IPS-15b (cell line): ENCODE measurements at regions not wholly inside any gene's neighbourhood (a gene's known extent, or its start where the extent isn't known, plus 50 kb on each side); places are given as distances from the start of the nearest gene placed in this dataset.
"Not testable (repeated sequence)": the region's sequence is repeated elsewhere in the genome, so short reads cannot be mapped to it uniquely, and the experiment has no call there.

Experiments
- H3K27me3 ChIP-seq: one replicate; pipeline ENCODE4 v1.6.1; 2013; ENCODE audit warnings: low read length; ENCODE audit not compliant: control insufficient read depth, insufficient read depth
- H3K36me3 ChIP-seq: one replicate; pipeline ENCODE4 v1.6.1; 2013; ENCODE audit warnings: low read length; ENCODE audit not compliant: control insufficient read depth, insufficient read depth
- H3K4me1 ChIP-seq: one replicate; pipeline ENCODE4 v1.6.1; 2013; ENCODE audit warnings: mild to moderate bottlenecking, low read length; ENCODE audit not compliant: control insufficient read depth, insufficient read depth
- H3K4me3 ChIP-seq: one replicate; pipeline ENCODE4 v1.5.1; 2013; ENCODE audit warnings: low read depth, low read length
- H3K9ac ChIP-seq: one replicate; pipeline ENCODE4 v1.6.1; 2013; ENCODE audit warnings: low read depth, mild to moderate bottlenecking, low read length
- H3K9me3 ChIP-seq: one replicate; pipeline ENCODE4 v1.6.1; 2013; ENCODE audit warnings: mild to moderate bottlenecking, low read length; ENCODE audit not compliant: control insufficient read depth, insufficient read depth

DNA sequence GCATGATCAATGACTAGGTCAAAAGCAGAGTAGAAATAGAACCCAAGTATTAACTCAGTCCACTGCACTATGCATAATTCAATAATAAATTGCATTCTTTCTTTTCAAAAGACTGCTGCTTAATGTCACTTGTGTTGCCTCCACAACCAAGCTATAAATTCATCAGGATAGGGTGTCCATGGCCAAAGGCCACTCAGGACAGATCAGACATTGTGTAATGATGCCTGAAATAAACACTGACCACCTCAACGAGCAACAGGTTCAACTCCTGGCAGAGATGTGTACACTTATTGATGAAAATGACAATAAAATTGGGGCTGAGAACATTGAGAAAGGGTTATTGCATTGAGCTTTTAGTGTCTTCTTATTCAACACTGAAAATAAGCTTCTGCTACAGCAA lies 194.5 kb upstream of the SPOPL start:
- Histone ChIP-seq H3K27me3 (no peaks in the 10 kb centered on the region), H3K4me3 (no peak overlapping the region), H3K9me3 (no peaks in the 10 kb centered on the region), H3K9ac (no peak overlapping the region), H3K4me1 (no peaks in the 10 kb centered on the region), H3K36me3 (no peaks in the 10 kb centered on the region)

DNA sequence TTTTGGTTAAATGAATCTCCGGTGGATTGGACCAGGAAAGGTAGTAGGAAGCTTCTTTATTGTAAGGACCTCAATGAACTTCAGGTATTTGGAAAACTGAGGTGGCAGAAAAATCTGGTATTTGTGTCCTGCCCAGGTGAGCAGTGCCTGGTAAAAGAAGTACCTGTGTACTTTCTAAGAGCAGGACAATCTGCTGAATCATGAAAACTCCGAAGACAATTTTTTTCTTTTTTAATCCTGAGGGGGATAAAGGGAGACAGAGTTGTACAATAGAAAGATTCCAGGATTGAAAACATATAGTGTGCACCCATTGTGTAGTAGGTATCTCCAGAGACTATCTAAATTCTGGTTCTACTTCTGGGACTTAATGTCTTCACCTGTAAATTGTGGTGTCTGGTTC lies 191.8 kb upstream of the SPOPL start:
- H3K9me3 ChIP-seq, result no peaks in the 10 kb centered on the region
- no peaks in the 10 kb centered on the region for H3K36me3 ChIP-seq
- no peak overlapping the region for H3K9ac ChIP-seq
- H3K27me3 ChIP-seq, result no peaks in the 10 kb centered on the region
- no peaks in the 10 kb centered on the region for H3K4me1 ChIP-seq
- H3K4me3 ChIP-seq, result no peak overlapping the region

DNA sequence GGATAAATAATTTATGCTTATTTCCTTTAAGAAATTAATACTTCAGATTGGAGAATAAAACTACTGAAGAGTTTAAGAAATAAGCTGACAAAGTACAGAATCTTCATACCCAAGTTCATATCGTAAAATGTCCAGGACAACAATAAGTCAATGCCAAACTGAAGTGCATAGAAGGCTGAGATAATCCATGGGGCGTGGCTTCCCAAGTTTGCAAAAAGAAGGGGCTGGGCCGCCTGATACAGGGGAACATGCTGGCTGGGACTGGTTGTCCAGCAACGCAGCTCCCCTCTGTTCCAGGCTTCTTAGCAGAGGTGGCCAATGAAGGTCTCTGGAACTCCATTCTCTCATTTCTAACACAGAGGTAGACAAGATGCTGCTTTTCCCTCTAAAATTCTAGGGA lies 189.5 kb upstream of the SPOPL start:
- H3K9ac ChIP-seq, result no peak overlapping the region
- no peaks in the 10 kb centered on the region for H3K36me3 ChIP-seq
- H3K4me1 ChIP-seq, result no peaks in the 10 kb centered on the region
- no peaks in the 10 kb centered on the region for H3K27me3 ChIP-seq
- H3K9me3 ChIP-seq, result no peaks in the 10 kb centered on the region
- no peak overlapping the region for H3K4me3 ChIP-seq

DNA sequence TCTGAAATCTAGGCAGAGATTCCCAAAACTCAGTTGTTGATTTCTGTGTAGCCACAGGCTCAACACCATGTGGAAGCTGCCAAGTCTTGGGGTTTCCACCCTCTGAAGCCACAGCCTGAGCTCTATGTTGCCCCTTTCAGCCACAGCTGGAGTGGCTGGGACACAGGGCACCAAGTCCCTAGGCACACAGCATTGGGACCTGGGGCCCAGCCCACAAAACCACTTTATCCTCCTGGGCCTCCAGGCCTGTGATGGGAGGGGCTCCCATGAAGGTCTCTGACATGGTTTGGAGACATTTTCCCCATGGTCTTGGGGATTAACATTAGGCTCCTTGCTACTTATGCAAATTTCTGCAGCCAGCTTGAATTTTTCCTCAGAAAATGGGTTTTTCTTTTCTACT lies 186.0 kb upstream of the SPOPL start:
- H3K36me3 ChIP-seq, H3K4me3 ChIP-seq, H3K9me3 ChIP-seq, H3K27me3 ChIP-seq, H3K9ac ChIP-seq, H3K4me1 ChIP-seq: not testable (repeated sequence)

DNA sequence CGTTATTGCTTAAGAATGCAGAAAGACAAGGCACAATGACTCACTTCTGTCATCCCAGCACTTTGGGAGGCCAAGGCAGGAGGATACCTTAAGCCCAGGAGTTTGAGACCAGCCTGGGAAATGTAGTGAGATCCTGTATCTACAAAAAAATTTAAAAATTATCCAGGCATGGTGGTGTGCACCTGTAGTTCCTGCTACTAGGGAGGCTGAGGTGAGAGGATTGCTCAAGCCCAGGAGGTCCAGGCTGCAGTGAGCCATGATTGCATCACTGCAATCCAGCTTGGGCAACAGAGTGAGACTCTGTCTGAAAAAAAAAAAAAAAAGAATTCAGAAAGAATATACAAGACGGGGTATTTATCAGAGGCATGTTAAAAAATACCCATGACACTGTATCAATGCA lies 182.0 kb upstream of the SPOPL start:
- Histone ChIP-seq H3K9ac (no peak overlapping the region), H3K9me3 (no peaks in the 10 kb centered on the region), H3K4me1 (peaks cover 3% of the 10 kb centered on the region), H3K27me3 (no peaks in the 10 kb centered on the region), H3K36me3 (no peaks in the 10 kb centered on the region), H3K4me3 (no peak overlapping the region)

DNA sequence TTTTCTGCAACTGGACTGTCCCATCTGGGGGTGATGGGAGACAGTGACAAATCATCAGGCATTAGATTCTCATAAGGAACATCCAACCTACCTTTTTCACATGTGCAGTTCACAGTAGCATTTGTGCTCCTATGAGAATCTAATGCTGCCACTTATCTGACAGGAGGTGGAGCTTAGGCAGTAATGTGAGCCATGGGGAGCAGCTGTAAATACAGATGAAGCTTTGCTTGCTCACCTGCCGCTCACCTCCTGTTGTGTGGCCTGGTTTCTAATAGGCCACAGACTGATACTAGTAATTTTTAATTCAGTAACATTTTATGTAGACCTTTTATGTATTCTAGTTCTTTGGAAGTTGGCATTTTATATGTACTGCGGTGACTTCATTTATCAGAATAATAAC lies 180.1 kb upstream of the SPOPL start:
- Histone ChIP-seq H3K9ac (no peak overlapping the region), H3K4me1 (peaks cover 3% of the 10 kb centered on the region), H3K4me3 (no peak overlapping the region), H3K9me3 (no peaks in the 10 kb centered on the region), H3K27me3 (no peaks in the 10 kb centered on the region), H3K36me3 (no peaks in the 10 kb centered on the region)

DNA sequence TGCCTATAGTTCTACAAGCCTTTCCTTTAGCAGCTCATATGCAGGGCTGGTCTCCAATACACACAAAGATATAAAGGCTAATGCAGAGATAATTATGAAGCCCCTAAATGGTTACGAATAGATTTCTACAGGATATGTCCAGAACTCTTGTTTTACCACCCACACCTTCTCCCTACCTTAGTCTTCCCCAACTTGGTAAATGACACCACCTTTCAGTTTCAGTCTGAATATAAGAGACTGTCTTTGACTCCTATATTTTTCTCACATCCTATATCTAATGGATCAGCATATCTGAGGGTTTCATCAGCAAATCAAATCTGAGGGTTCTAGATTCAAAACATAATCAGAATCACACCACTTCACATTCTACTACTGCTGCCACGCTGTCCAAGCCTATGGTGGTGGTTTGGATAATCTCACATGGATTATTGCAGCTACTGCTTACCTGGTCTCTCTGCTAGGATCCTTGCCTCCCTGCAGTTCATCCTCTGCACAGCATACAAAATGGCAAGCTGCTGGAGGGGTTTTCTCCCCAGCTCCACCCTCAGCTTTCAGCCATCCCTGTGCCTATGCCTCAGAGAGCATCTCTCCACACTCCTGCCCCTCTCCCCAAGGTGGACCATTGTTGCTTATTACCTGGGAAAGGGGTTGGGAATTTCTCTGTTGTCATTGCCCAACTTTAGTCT lies 178.0 kb upstream of the SPOPL start:
- Histone ChIP-seq H3K27me3 (no peaks in the 10 kb centered on the region), H3K4me1 (peaks cover 3% of the 10 kb centered on the region), H3K4me3 (no peak overlapping the region), H3K9ac (no peak overlapping the region), H3K36me3 (no peaks in the 10 kb centered on the region), H3K9me3 (no peaks in the 10 kb centered on the region)

DNA sequence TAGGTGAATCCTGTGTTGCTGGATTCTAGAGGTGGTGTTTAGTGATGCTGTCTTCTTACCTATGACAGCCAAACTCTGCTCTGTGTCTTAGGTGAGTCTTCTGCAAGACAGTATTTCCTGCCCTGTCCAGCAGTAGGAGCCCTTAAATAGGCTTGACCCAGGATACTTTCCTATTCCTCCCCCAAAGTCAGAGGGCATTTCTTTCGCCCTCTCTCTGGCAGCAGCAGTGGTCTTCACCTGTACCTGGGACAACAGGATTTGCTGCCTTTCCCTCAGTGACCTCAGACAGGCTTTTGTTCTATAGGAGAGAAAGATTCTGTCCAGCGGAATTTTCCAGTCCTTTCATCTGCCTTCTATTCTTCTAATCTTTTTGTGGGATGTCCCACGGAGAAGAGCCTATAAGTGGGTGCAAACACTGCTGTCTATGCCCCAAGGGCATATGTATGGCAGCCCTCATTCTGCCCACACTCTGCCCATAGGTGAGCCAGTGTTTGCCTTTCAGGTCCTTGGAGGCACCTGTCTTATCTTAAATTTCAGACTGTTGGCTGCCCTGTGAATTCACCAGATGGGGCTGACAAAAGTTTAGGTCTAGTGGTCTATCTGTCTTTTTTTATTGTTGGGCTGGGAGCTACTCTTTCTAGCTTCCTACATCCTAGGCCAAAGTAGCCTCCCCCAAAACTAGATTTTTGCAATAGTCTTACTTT lies 177.3 kb upstream of the SPOPL start:
- H3K36me3 ChIP-seq, result no peaks in the 10 kb centered on the region
- peaks cover 3% of the 10 kb centered on the region for H3K4me1 ChIP-seq
- H3K4me3 ChIP-seq, result no peak overlapping the region
- H3K27me3 ChIP-seq, result no peaks in the 10 kb centered on the region
- H3K9me3 ChIP-seq, result no peaks in the 10 kb centered on the region
- no peak overlapping the region for H3K9ac ChIP-seq

DNA sequence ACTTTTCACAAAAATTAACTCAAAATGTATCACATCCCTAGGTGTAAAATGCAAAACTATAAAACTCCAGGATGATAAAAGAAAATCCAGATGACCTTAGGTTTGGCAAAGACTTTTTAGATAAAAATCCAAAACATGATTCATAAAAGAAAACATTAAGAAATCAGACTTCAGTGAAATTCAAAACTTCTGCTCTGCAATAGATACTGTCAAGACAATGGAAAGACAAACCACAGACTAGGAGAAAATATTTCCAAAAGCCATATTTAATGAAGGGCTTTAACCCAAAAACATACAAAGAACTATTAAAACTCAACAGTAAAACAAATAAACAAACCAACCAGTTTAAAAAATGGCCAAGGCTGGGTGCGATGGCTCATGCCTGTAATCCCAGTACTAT lies 173.6 kb upstream of the SPOPL start:
- H3K4me3 ChIP-seq, result no peak overlapping the region
- H3K36me3 ChIP-seq, result no peaks in the 10 kb centered on the region
- H3K27me3 ChIP-seq, result no peaks in the 10 kb centered on the region
- no peak overlapping the region for H3K9ac ChIP-seq
- H3K9me3 ChIP-seq, result no peaks in the 10 kb centered on the region
- H3K4me1 ChIP-seq, result no peaks in the 10 kb centered on the region

DNA sequence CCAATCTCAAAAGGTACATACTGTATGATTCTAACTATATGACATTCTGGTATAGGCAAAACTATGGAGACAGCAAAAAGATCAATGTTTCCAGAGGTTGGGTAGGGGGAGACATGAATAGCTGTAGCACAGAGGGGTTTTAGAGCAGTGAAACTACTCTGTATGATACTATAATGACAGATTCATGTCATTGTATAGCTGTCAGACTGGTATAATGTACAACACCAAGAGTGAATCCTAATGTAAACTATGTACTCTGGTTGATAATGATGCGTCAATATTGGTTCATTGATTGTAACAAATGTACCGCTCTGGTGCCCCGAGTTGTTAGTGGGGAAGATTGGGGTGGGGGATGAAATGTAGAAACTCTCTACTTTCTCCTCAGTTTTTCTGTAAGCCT lies 172.4 kb upstream of the SPOPL start:
- no peaks in the 10 kb centered on the region for H3K27me3 ChIP-seq
- H3K9ac ChIP-seq, result no peak overlapping the region
- H3K4me3 ChIP-seq, result no peak overlapping the region
- no peaks in the 10 kb centered on the region for H3K9me3 ChIP-seq
- H3K4me1 ChIP-seq, result no peaks in the 10 kb centered on the region
- no peaks in the 10 kb centered on the region for H3K36me3 ChIP-seq

DNA sequence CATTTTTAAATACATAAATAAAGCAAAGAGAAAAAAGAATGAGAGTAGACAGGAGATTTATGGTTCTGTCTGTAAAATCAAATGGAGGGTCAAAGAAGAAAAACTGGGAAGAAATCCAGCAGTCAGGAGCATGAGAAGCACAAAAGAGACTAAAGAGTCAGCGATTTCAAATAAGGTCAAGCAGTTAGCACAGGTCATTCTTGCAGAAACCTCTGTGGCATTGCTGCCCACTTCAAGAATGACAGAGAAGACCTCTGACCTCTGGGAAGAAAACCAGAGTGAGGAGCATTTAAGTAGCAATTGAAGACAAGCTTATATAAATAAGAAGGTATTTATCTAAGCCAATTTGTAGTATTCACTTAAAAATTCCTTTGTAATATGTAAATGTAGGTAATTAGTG lies 172.0 kb upstream of the SPOPL start:
- Histone ChIP-seq H3K27me3 (no peaks in the 10 kb centered on the region), H3K4me3 (no peak overlapping the region), H3K36me3 (no peaks in the 10 kb centered on the region)

DNA sequence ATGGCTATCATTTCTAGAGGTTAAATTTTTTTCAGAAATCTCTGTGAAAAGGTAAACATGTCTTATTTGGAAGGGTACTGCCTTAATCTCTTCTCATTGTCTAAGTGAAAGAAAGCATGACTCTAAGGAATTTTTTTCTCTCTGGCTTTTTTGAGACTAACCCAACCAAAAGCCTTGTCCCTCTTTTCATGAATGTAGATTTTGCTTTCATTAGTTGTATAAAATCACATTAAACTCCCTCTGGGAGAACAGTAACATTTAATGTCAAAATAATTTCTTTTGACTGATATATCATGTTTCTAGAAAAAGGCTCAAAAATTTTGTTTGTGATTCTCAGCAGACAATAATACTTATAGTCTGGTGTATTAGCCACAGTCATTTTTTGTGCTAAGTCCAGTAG lies 168.4 kb upstream of the SPOPL start:
- Histone ChIP-seq H3K27me3 (no peaks in the 10 kb centered on the region), H3K4me3 (no peak overlapping the region), H3K36me3 (no peaks in the 10 kb centered on the region), H3K9me3 (no peaks in the 10 kb centered on the region), H3K9ac (no peak overlapping the region), H3K4me1 (no peaks in the 10 kb centered on the region)

More for the DNA sequence above, 172.0 kb upstream of the SPOPL start:
- Histone ChIP-seq H3K4me1 (no peaks in the 10 kb centered on the region), H3K9ac (no peak overlapping the region), H3K9me3 (no peaks in the 10 kb centered on the region)
